Stomach smooth muscle (tissue), 2 donors: ENCODE measurements at regions not wholly inside any gene's neighbourhood (a gene's known extent, or its start where the extent isn't known, plus 50 kb on each side); places are given as distances from the start of the nearest gene placed in this dataset.

Experiments used
- H3K27ac ChIP-seq: one replicate; pipeline ENCODE4 v1.7.0; 2013; ENCODE audit warnings: mild to moderate bottlenecking, low read length, inconsistent platforms
- H3K27me3 ChIP-seq, 2 donors: one replicate each; pipeline ENCODE4 v1.7.0; 2013; ENCODE audit warnings: low read length in 2 of 2; ENCODE audit not compliant: insufficient read depth in 2 of 2, control insufficient read depth in 1 of 2
- H3K36me3 ChIP-seq, 2 donors: one replicate each; pipeline ENCODE4 v1.7.0; 2013; ENCODE audit warnings: low read length in 2 of 2; ENCODE audit not compliant: control insufficient read depth in 2 of 2, insufficient read depth in 2 of 2
- H3K4me1 ChIP-seq: one replicate; pipeline ENCODE4 v1.7.0; 2013; ENCODE audit warnings: low read length; ENCODE audit not compliant: control insufficient read depth, insufficient read depth
- H3K4me3 ChIP-seq, 2 donors: one replicate each; pipeline ENCODE4 v1.7.0; 2013; ENCODE audit warnings: low read length in 2 of 2
- H3K9ac ChIP-seq, 2 donors: one replicate each; pipeline ENCODE4 v1.7.0; 2013; ENCODE audit warnings: low read length in 2 of 2, mild to moderate bottlenecking in 1 of 2
- H3K9me3 ChIP-seq, 2 donors: one replicate each; pipeline ENCODE4 v1.7.0; 2013; ENCODE audit warnings: low read length in 2 of 2; ENCODE audit not compliant: control insufficient read depth in 2 of 2
- donor health status: healthy.
- donor health status: Pancreatic carcinoma.

DNA sequence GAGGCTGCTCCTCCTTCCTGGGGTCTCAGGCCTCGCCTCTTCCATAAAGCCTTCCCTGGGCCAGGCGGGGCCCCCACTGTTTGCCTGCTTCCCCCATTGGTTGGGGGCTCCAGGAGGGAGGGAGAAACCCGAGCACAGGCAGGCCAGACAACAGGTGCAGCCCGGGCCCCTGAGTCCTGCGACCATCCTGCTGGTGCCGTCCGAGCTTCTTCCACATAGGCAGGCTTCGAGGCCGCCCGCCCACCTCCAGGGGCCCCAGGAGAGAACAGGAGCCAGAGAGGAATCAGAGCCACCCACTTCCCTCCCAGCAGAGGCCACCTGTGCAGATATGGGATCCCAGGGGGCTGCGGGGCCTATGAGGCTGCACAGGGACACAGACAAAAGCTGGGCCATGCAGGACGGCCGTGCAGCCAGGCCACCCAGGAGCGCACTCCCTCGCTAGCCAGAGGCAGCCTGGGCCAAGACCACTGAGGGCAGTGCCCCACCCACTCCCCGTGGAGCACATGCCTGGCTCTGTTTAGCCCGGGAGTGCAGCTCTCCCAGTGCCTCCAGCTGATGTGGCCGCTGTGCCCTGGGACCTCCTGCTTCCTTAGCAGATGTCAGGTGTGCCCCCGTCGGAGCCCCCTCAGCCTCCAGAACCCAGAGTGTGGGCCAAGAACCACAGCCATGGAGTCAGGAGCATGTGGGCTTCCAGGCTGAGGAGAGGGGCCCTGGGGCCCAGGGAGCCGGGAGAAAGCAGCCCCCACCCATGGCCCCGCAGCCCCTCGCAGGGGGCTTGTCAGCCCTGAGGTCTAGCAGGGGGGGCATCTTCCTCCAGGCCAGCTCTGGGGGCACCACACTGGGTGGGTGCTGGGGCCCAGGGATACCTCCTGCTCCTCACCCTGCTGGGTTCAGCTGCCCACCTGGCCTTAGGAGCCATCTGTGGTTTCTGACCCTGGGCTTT is 59.9 kb upstream of the INPP5A start:
- Histone ChIP-seq H3K4me3 (no peak overlapping the region), H3K27ac (no peak overlapping the region), H3K36me3 (no peaks in the 10 kb centered on the region), H3K27me3 (no peaks in the 10 kb centered on the region), H3K9ac (no peak overlapping the region), H3K4me1 (peaks cover 5% of the 10 kb centered on the region), H3K9me3 (no peaks in the 10 kb centered on the region)

GRCh38 chr10:132478341-132479023 is 59.1 kb upstream of the INPP5A start:
- Histone ChIP-seq H3K4me3 (no peak overlapping the region), H3K27ac (no peak overlapping the region), H3K4me1 (peaks cover 5% of the 10 kb centered on the region), H3K9ac (no peak overlapping the region), H3K9me3 (no peaks in the 10 kb centered on the region), H3K36me3 (no peaks in the 10 kb centered on the region), H3K27me3 (no peaks in the 10 kb centered on the region)

GRCh38 chr10:132479024-132479602 is 58.5 kb upstream of the INPP5A start:
- no peak overlapping the region for H3K4me3 ChIP-seq
- no peaks in the 10 kb centered on the region for H3K27me3 ChIP-seq
- H3K9me3 ChIP-seq, result no peaks in the 10 kb centered on the region
- H3K36me3 ChIP-seq, result no peaks in the 10 kb centered on the region
- no peak overlapping the region for H3K27ac ChIP-seq
- no peak overlapping the region for H3K9ac ChIP-seq
- H3K4me1 ChIP-seq, result peaks cover 5% of the 10 kb centered on the region

- Histone ChIP-seq H3K27me3 (no peaks in the 10 kb centered on the region), H3K36me3 (no peaks in the 10 kb centered on the region), H3K4me3 (no peak overlapping the region), H3K9me3 (no peaks in the 10 kb centered on the region), H3K4me1 (peaks cover 5% of the 10 kb centered on the region), H3K27ac (no peak overlapping the region), H3K9ac (no peak overlapping the region)
Measured at GRCh38 chr10:132479603-132480221, 57.9 kb upstream of the INPP5A start.

GRCh38 chr10:132480356-132480755 is 57.2 kb upstream of the INPP5A start:
- no peaks in the 10 kb centered on the region for H3K9me3 ChIP-seq
- H3K9ac ChIP-seq, result no peak overlapping the region
- H3K36me3 ChIP-seq, result no peaks in the 10 kb centered on the region
- H3K27me3 ChIP-seq, result no peaks in the 10 kb centered on the region
- H3K4me3 ChIP-seq, result no peak overlapping the region
- peaks cover 5% of the 10 kb centered on the region for H3K4me1 ChIP-seq
- H3K27ac ChIP-seq, result no peak overlapping the region

GRCh38 chr10:132481690-132482089 is 55.9 kb upstream of the INPP5A start:
- Histone ChIP-seq H3K27ac (no peak overlapping the region), H3K9me3 (no peaks in the 10 kb centered on the region), H3K9ac (no peak overlapping the region), H3K36me3 (no peaks in the 10 kb centered on the region), H3K4me3 (no peak overlapping the region), H3K4me1 (peaks cover 5% of the 10 kb centered on the region), H3K27me3 (no peaks in the 10 kb centered on the region)

- H3K4me3 ChIP-seq, result no peak overlapping the region
- H3K4me1 ChIP-seq, result peaks cover 5% of the 10 kb centered on the region
- H3K27ac ChIP-seq, result no peak overlapping the region
- H3K9ac ChIP-seq, result no peak overlapping the region
- H3K27me3 ChIP-seq, result no peaks in the 10 kb centered on the region
- H3K36me3 ChIP-seq, result no peaks in the 10 kb centered on the region
- H3K9me3 ChIP-seq, result no peaks in the 10 kb centered on the region
Measured at GRCh38 chr10:132482090-132482800, 55.3 kb upstream of the INPP5A start.

DNA sequence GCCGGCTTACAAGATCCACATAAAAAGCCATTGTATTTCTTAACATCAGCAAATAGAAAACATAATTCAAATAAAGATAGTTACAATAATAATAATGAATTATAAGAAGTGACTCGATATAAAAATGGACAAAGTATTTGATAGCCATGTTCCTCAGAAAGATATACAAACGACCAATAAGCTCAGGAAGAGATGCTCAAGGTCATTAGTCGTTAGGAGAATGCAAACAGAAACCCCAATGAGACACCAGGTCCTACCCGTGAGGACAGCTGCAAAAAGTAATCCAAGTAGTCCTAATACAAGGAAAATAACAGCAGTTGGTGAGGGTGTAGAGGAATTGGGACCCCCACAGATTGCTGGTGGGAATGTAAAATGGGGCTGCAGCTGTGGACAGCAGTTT is 54.2 kb upstream of the INPP5A start:
- Histone ChIP-seq H3K9ac (no peak overlapping the region), H3K27me3 (no peaks in the 10 kb centered on the region), H3K27ac (no peak overlapping the region), H3K9me3 (no peaks in the 10 kb centered on the region), H3K4me1 (peaks cover under 1% of the 10 kb centered on the region), H3K36me3 (no peaks in the 10 kb centered on the region), H3K4me3 (no peak overlapping the region)

DNA sequence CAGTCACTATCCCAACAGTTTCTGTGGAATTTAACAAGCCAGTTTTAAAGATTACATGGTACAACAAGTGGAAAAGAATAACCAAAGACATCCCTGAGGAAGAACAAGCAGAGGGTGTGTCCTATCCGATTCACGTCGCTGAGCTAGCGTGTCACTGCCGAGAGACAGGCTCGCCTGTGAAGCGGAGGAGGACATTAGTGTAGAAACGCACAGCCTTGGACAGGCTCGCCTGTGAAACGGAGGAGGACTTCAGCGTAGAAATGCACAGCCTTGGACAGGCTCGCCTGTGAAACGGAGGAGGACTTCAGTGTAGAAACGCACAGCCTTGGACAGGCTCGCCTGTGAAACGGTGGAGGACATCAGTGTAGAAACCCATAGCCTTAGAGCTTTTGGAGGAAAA is 52.7 kb upstream of the INPP5A start:
- Histone ChIP-seq H3K27me3 (no peaks in the 10 kb centered on the region), H3K4me1 (peaks cover 11% of the 10 kb centered on the region), H3K4me3 (no peak overlapping the region), H3K9me3 (no peaks in the 10 kb centered on the region), H3K9ac (no peak overlapping the region), H3K27ac (no peak overlapping the region), H3K36me3 (no peaks in the 10 kb centered on the region)

DNA sequence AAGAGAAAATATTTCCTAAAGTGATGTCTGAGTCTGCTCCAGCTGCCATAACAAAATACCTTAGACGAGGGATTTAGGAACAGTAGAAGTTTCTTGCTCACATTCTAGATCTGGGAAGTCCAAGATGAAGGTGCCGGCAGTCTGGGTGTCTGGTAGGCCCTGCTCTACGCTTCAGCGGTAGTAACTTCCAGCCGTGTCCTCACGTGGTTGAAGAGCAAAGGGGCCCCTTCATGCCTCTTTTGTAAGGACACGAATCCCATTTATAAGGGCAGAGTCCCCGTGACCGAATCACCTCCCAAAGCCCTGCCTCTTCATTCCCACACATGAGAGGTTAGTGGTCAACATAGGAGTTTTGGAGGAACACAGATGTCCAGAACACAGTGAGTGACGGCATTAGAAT is 52.2 kb upstream of the INPP5A start:
- H3K4me1 ChIP-seq, result peaks cover 11% of the 10 kb centered on the region
- no peaks in the 10 kb centered on the region for H3K36me3 ChIP-seq
- H3K9ac ChIP-seq, result no peak overlapping the region
- H3K9me3 ChIP-seq, result no peaks in the 10 kb centered on the region
- H3K27ac ChIP-seq, result no peak overlapping the region
- no peak overlapping the region for H3K4me3 ChIP-seq
- no peaks in the 10 kb centered on the region for H3K27me3 ChIP-seq
